ENCODE measurements at regions not wholly inside any gene's neighbourhood (a gene's known extent, or its start where the extent isn't known, plus 50 kb on each side); places are given as distances from the start of the nearest gene placed in this dataset.
A peak's percentile ranks its signal among the peaks of the same experiment; 100 is the strongest.

GRCh38 chr4:135244696-135245095, 1043.1 kb upstream of the PABPC4L start:
- Histone ChIP-seq H3K27me3 (ENCODE audit: control insufficient read depth, insufficient read depth, low read length) (no peaks in the 10 kb centered on the region), H3K4me3 (ENCODE audit: low read length in 3 of 3) (no peak overlapping the region), H3K9ac (ENCODE audit: low read length in 3 of 3) (no peak overlapping the region), H3K36me3 (ENCODE audit: control insufficient read depth in 2 of 3, insufficient read depth in 3 of 3, low read length in 3 of 3) (no peaks in the 10 kb centered on the region), H3K4me1 (ENCODE audit: control insufficient read depth in 2 of 3, insufficient read depth in 2 of 3, low read depth in 1 of 3, low read length in 3 of 3) (no peaks in the 10 kb centered on the region), H3K27ac (ENCODE audit: low read depth in 2 of 2, low read length in 2 of 2) (no peak overlapping the region), H3K9me3 (ENCODE audit: control insufficient read depth in 2 of 3, insufficient read depth in 1 of 3, low read length in 3 of 3) (no peaks in the 10 kb centered on the region)
- TF ChIP-seq CTCF (IDR thresholded peaks at IDR 0.05; ENCODE audit: borderline replicate concordance, extremely low read depth, insufficient read depth) = no peak
- DNase-seq (peak in 1 of 5 donors; percentile 8), FAIRE-seq (peak; percentile 11)
- intact Hi-C loops (cut with DNase I) = no loop called here

- Histone ChIP-seq H3K27me3 (ENCODE audit: control insufficient read depth, insufficient read depth, low read length) (no peaks in the 10 kb centered on the region), H3K9ac (ENCODE audit: low read length in 3 of 3) (no peak overlapping the region), H3K36me3 (ENCODE audit: control insufficient read depth in 2 of 3, insufficient read depth in 3 of 3, low read length in 3 of 3) (no peaks in the 10 kb centered on the region), H3K4me1 (ENCODE audit: control insufficient read depth in 2 of 3, insufficient read depth in 2 of 3, low read depth in 1 of 3, low read length in 3 of 3) (no peaks in the 10 kb centered on the region), H3K27ac (ENCODE audit: low read depth in 2 of 2, low read length in 2 of 2) (no peak overlapping the region), H3K9me3 (ENCODE audit: control insufficient read depth in 2 of 3, insufficient read depth in 1 of 3, low read length in 3 of 3) (no peaks in the 10 kb centered on the region), H3K4me3 (ENCODE audit: low read length in 3 of 3) (no peak overlapping the region)
- TF ChIP-seq CTCF (IDR thresholded peaks at IDR 0.05; ENCODE audit: borderline replicate concordance, extremely low read depth, insufficient read depth) = no peak
- peak in 2 of 5 donors; percentile 38 to 66 for DNase-seq
- intact Hi-C loops (cut with DNase I) = no loop called here
- FAIRE-seq = no peak
These were observed 1042.5 kb upstream of the PABPC4L start for GRCh38 chr4:135244056-135244455.

- Histone ChIP-seq H3K4me3 (ENCODE audit: low read length in 3 of 3) (no peak overlapping the region), H3K36me3 (ENCODE audit: control insufficient read depth in 2 of 3, insufficient read depth in 3 of 3, low read length in 3 of 3) (no peaks in the 10 kb centered on the region), H3K27me3 (ENCODE audit: control insufficient read depth, insufficient read depth, low read length) (no peaks in the 10 kb centered on the region), H3K27ac (ENCODE audit: low read depth in 2 of 2, low read length in 2 of 2) (no peak overlapping the region), H3K9me3 (ENCODE audit: control insufficient read depth in 2 of 3, insufficient read depth in 1 of 3, low read length in 3 of 3) (no peaks in the 10 kb centered on the region), H3K4me1 (ENCODE audit: control insufficient read depth in 2 of 3, insufficient read depth in 2 of 3, low read depth in 1 of 3, low read length in 3 of 3) (no peaks in the 10 kb centered on the region), H3K9ac (ENCODE audit: low read length in 3 of 3) (no peak overlapping the region)
- TF ChIP-seq CTCF (IDR thresholded peaks at IDR 0.05; ENCODE audit: borderline replicate concordance, extremely low read depth, insufficient read depth) = no peak
- FAIRE-seq (no peak), DNase-seq (no peak)
- intact Hi-C loops (cut with DNase I) = no loop called here
These were observed 1039.2 kb upstream of the PABPC4L start for GRCh38 chr4:135240796-135241195.

- Histone ChIP-seq H3K9ac (ENCODE audit: low read length in 3 of 3) (no peak overlapping the region), H3K27me3 (ENCODE audit: control insufficient read depth, insufficient read depth, low read length) (no peaks in the 10 kb centered on the region), H3K4me1 (ENCODE audit: control insufficient read depth in 2 of 3, insufficient read depth in 2 of 3, low read depth in 1 of 3, low read length in 3 of 3) (no peaks in the 10 kb centered on the region), H3K4me3 (ENCODE audit: low read length in 3 of 3) (no peak overlapping the region), H3K36me3 (ENCODE audit: control insufficient read depth in 2 of 3, insufficient read depth in 3 of 3, low read length in 3 of 3) (no peaks in the 10 kb centered on the region), H3K9me3 (ENCODE audit: control insufficient read depth in 2 of 3, insufficient read depth in 1 of 3, low read length in 3 of 3) (no peaks in the 10 kb centered on the region), H3K27ac (ENCODE audit: low read depth in 2 of 2, low read length in 2 of 2) (no peak overlapping the region)
- intact Hi-C loops (cut with DNase I) = no loop called here
- no peak for TF ChIP-seq CTCF (IDR thresholded peaks at IDR 0.05; ENCODE audit: borderline replicate concordance, extremely low read depth, insufficient read depth)
- FAIRE-seq = no peak
- no peak for DNase-seq
These were observed 1038.4 kb upstream of the PABPC4L start for GRCh38 chr4:135239964-135240363.
